Lower lobe of right lung (tissue), 2 donors: ENCODE measurements at regions not wholly inside any gene's neighbourhood (a gene's known extent, or its start where the extent isn't known, plus 50 kb on each side); places are given as distances from the start of the nearest gene placed in this dataset.

Experiments used
- ATAC-seq, 2 donors: fragments of 200-7000 bp; cut with Tn5 transposase; one replicate each; pipeline ENCODE4 v1.9.1; 2020 to 2022; ENCODE audit warnings: mild to moderate bottlenecking in 2 of 2, moderate library complexity in 2 of 2
- DNase-seq: peaks from one replicate; pipeline ENCODE4 v3.0.0-alpha.2; 2020
- H3K27ac ChIP-seq: fragments of 200-600 bp; one replicate; pipeline ENCODE4 v1.8.0; 2022
- H3K27me3 ChIP-seq: fragments of 200-600 bp; one replicate; pipeline ENCODE4 v1.8.0; 2022; ENCODE audit warnings: low read depth
- H3K36me3 ChIP-seq: fragments of 200-600 bp; one replicate; pipeline ENCODE4 v1.8.0; 2022; ENCODE audit warnings: mild to moderate bottlenecking
- H3K4me1 ChIP-seq: fragments of 200-600 bp; one replicate; pipeline ENCODE4 v1.8.0; 2022
- H3K4me3 ChIP-seq: fragments of 200-600 bp; one replicate; pipeline ENCODE4 v1.8.0; 2022; ENCODE audit warnings: mild to moderate bottlenecking
- H3K9me3 ChIP-seq: fragments of 200-600 bp; one replicate; pipeline ENCODE4 v1.8.0; 2022
- intact Hi-C: fragments of 100-400 bp; cut with DNase I; formaldehyde crosslinking; loops from one replicate; pipeline ENCODE4 v1.11.0; 2022
- TF ChIP-seq, protein P1 (sequence below): fragments of 200-600 bp; IDR thresholded peaks from one replicate; pipeline ENCODE4 v1.8.0; 2022; ENCODE audit warnings: antibody characterized with exemption, mild to moderate bottlenecking
- donor health status: DM: no; HTN: yes; CAD: no; lungs with severe emphysema.

DNA sequence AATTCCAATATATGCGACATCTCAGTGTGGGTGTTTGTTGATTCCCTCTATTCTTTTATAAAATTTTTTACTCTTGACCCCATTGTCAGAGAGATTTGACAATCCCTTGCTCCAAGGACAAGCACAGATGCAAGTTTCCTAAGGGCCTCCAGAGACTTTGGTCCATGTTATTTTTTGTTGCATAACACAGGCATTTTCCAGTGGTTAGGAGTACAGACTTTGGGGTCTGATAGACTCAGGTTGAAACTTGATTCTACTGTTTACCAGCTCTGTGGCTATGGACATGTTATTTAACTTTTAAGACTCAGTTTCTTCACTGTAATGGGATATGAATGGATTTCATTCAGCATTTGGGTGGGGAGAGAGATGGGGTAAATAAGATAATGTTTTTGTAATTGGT lies 361.3 kb downstream of the ENC1 start:
- no peaks in the 10 kb centered on the region for H3K36me3 ChIP-seq
- no peak overlapping the region for H3K27ac ChIP-seq
- ATAC-seq (no peak), DNase-seq (no peak)
- H3K9me3 ChIP-seq: no peaks in the 10 kb centered on the region
- peaks cover 6% of the 10 kb centered on the region for H3K4me1 ChIP-seq
- H3K4me3 ChIP-seq: no peak overlapping the region
- intact Hi-C loops: no loop called here
- TF ChIP-seq, protein P1, sequence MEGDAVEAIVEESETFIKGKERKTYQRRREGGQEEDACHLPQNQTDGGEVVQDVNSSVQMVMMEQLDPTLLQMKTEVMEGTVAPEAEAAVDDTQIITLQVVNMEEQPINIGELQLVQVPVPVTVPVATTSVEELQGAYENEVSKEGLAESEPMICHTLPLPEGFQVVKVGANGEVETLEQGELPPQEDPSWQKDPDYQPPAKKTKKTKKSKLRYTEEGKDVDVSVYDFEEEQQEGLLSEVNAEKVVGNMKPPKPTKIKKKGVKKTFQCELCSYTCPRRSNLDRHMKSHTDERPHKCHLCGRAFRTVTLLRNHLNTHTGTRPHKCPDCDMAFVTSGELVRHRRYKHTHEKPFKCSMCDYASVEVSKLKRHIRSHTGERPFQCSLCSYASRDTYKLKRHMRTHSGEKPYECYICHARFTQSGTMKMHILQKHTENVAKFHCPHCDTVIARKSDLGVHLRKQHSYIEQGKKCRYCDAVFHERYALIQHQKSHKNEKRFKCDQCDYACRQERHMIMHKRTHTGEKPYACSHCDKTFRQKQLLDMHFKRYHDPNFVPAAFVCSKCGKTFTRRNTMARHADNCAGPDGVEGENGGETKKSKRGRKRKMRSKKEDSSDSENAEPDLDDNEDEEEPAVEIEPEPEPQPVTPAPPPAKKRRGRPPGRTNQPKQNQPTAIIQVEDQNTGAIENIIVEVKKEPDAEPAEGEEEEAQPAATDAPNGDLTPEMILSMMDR: no peak
- H3K27me3 ChIP-seq: no peaks in the 10 kb centered on the region

DNA sequence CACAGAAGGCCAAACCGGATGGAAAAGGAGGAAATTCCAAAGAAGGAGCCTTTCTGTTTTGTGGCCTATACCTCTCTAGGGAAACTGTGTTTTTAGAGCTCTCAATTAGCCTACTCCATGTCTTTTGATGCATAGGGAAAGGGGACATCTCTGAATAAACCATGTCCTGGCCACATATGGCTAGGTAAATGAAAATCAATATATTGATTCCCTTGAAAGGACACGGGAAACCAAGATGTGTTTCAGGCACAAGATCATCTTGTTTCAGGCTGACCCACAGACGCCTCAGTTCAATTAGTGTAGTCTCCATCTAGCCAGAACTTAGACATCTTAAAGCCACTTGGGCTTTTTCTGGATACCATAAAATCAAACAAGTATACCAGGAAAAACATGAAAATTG lies 363.1 kb downstream of the ENC1 start:
- TF ChIP-seq, protein P1: no peak

DNA sequence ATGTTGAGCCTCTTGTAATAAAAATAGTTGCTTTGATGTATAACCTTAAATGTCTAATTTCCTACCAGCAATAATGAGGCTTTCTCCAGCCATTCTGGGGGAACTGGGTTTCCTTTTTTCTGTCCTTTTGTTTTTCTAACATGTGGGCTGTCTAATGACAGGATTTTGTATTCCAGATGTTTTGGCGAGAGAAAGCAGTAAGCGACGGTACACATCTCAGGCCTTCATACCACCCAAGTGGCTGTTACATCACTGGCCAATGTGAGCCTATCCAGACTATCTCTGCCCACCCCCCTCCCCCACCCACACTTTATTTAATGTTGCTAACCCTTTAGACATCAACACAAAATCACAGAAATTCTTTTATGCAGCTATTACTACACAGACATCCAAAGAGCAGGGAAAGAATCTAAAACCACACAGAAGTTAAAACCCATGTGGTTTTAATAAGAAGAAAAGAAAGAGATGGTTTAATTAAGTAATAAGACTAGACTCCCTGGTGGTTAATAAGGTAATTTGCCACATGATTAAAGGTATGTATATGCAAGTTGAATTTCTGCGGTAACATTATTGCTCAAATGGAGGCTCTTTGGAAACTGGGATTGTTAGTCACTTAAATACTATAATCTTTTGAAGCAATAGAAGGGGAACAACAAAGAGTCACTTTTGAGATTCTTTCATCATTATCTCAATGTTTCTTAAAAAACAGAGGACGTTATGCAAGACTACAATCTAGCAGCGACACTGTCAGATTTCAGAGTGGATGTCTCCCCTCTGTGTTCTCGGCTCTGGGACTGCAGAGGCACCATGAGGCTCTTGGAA lies 365.1 kb downstream of the ENC1 start:
- ATAC-seq: peak; percentile 46 to 47
- Histone ChIP-seq H3K36me3 (no peaks in the 10 kb centered on the region), H3K4me3 (no peak overlapping the region), H3K27me3 (no peaks in the 10 kb centered on the region), H3K27ac (no peak overlapping the region), H3K4me1 (peaks cover 6% of the 10 kb centered on the region), H3K9me3 (no peaks in the 10 kb centered on the region)
- DNase-seq: no peak
- intact Hi-C loops: no loop called here
- TF ChIP-seq, protein P1: no peak

More for the DNA sequence above, 363.1 kb downstream of the ENC1 start:
- H3K9me3 ChIP-seq: no peaks in the 10 kb centered on the region
- ATAC-seq: no peak
- H3K27ac ChIP-seq: no peak overlapping the region
- no peaks in the 10 kb centered on the region for H3K27me3 ChIP-seq
- peaks cover 6% of the 10 kb centered on the region for H3K4me1 ChIP-seq
- no peak overlapping the region for H3K4me3 ChIP-seq
- DNase-seq: no peak
- H3K36me3 ChIP-seq: no peaks in the 10 kb centered on the region
- intact Hi-C loops: no loop called here

DNA sequence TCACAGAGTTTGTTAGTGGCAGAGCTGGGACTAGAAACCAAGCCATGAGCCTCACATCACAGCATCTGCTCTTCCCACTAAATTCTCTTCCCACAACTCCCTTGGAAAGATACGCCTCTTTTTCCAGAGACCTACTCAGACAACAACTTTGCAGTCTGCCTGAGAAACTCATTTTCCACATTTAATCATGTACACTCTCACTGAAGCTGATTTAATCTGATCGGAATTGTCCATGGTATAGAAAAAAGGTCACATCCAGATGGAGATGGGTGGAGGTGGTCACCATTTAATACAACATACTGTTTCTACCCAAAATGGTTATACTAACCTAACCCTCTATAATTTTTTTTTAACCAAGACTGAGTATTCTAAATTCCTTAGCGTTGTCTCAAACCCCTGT lies 366.2 kb downstream of the ENC1 start:
- Histone ChIP-seq H3K9me3 (no peaks in the 10 kb centered on the region), H3K4me3 (no peak overlapping the region), H3K36me3 (no peaks in the 10 kb centered on the region), H3K27ac (no peak overlapping the region), H3K27me3 (no peaks in the 10 kb centered on the region), H3K4me1 (peaks cover 6% of the 10 kb centered on the region)
- ATAC-seq: no peak
- intact Hi-C loops: no loop called here
- TF ChIP-seq, protein P1: no peak
- no peak for DNase-seq

DNA sequence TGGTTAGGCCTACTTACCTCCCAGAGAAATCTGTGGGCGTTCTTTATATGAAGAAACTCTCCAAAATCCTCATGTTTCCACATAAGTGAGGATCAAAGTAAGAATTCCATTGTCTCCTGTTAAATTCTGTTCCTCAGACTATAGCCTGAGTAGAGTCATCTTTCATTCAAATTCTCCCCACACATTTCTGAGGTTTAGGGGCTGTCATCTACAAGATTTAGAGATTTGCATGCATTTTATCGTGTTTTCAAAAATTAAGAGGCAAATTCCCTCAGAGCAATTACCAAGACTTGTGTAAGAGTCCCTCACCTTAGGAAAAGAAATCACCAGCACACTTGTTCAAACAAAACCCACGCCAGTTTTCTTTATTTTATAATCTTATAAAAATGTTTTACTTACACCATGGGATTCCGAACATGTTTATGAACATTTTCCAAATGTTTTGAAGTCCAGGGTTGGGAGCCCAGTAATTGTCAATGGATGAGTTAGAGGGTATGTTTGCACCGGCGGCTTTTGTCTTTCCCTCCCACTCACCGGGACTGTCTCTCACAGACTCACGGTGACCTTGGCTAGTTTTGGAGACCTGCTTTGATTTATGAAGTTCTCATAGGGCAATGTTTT lies 367.6 kb downstream of the ENC1 start:
- Histone ChIP-seq H3K27me3 (no peaks in the 10 kb centered on the region), H3K9me3 (no peaks in the 10 kb centered on the region), H3K36me3 (no peaks in the 10 kb centered on the region), H3K4me3 (no peak overlapping the region), H3K4me1 (peaks cover 6% of the 10 kb centered on the region), H3K27ac (no peak overlapping the region)
- TF ChIP-seq, protein P1: no peak
- ATAC-seq: no peak
- intact Hi-C loops: no loop called here
- no peak for DNase-seq
